HL-60 (cell line): ENCODE measurements at regions not wholly inside any gene's neighbourhood (a gene's known extent, or its start where the extent isn't known, plus 50 kb on each side); places are given as distances from the start of the nearest gene placed in this dataset.
"Not testable (repeated sequence)": the region's sequence is repeated elsewhere in the genome, so short reads cannot be mapped to it uniquely, and the experiment has no call there.

ENCODE experiments used
- GABPA ChIP-seq: IDR thresholded peaks from 2 replicates; pipeline ENCODE4 v1.6.1; 2012; ENCODE audit warnings: low read depth
- POLR2AphosphoS5 ChIP-seq: IDR thresholded peaks from 2 replicates; pipeline ENCODE4 v1.6.1; 2012; ENCODE audit warnings: low read depth
- REST ChIP-seq: IDR thresholded peaks from 2 replicates; pipeline ENCODE4 v1.6.1; 2012; ENCODE audit warnings: low read depth; ENCODE audit not compliant: insufficient replicate concordance
- SPI1 ChIP-seq: IDR thresholded peaks from 2 replicates; pipeline ENCODE4 v1.6.1; 2012; ENCODE audit warnings: low read depth, mild to moderate bottlenecking, borderline replicate concordance
- TF ChIP-seq, protein P1 (sequence below): IDR thresholded peaks from one replicate; pipeline ENCODE4 v1.5.1; 2011; ENCODE audit warnings: low read length, control low read depth, inconsistent platforms; ENCODE audit not compliant: insufficient read depth

DNA sequence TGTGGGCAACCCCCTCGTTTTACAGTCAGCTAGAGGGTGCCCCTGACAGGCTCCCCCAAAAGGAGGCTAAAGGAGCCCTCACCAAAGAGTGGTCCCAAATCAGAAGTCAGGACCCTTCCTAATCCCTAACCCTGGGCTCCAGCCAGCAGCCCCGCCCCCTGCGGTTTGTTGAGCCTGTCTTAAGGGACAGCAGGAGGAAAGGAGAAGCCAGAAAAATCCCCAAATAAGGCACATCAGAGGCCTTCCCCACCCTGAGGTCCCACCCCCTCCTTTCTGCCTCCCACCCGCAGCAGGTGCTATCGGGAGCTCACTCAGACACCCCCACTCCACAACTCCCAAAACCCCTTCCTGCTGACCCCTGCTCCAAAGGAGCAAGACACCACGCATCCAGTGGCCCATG, 127.2 kb downstream of the TNFRSF13B start:
- not testable (repeated sequence) for TF ChIP-seq POLR2AphosphoS5, REST, GABPA, SPI1
- TF ChIP-seq, protein P1, sequence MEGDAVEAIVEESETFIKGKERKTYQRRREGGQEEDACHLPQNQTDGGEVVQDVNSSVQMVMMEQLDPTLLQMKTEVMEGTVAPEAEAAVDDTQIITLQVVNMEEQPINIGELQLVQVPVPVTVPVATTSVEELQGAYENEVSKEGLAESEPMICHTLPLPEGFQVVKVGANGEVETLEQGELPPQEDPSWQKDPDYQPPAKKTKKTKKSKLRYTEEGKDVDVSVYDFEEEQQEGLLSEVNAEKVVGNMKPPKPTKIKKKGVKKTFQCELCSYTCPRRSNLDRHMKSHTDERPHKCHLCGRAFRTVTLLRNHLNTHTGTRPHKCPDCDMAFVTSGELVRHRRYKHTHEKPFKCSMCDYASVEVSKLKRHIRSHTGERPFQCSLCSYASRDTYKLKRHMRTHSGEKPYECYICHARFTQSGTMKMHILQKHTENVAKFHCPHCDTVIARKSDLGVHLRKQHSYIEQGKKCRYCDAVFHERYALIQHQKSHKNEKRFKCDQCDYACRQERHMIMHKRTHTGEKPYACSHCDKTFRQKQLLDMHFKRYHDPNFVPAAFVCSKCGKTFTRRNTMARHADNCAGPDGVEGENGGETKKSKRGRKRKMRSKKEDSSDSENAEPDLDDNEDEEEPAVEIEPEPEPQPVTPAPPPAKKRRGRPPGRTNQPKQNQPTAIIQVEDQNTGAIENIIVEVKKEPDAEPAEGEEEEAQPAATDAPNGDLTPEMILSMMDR: not testable (repeated sequence)
